Transverse colon (tissue), 4 donors: ENCODE measurements at regions not wholly inside any gene's neighbourhood (a gene's known extent, or its start where the extent isn't known, plus 50 kb on each side); places are given as distances from the start of the nearest gene placed in this dataset.

Experiments used
- DNase-seq: peaks from one replicate; pipeline ENCODE4 v3.0.0-alpha.2; 2019
- H3K27ac ChIP-seq, 4 donors: fragments of 200-600 bp; sonication (generic); 2 replicates each; pipeline ENCODE4 v1.5.1; 2016 to 2018; ENCODE audit warnings: inconsistent platforms in 4 of 4
- H3K27me3 ChIP-seq: fragments of 200-600 bp; sonication (generic); 2 replicates; pipeline ENCODE4 v1.5.1; 2017; ENCODE audit warnings: inconsistent platforms
- H3K36me3 ChIP-seq, 4 donors: fragments of 200-600 bp; sonication (generic); 2 replicates each; pipeline ENCODE4 v1.5.1; 2017 to 2019; ENCODE audit warnings: inconsistent platforms in 4 of 4
- H3K4me1 ChIP-seq, 4 donors: fragments of 200-600 bp; sonication (generic); 2 replicates each; pipeline ENCODE4 v1.5.1; 2017 to 2020; ENCODE audit warnings: inconsistent platforms in 4 of 4
- H3K4me3 ChIP-seq, 4 donors: fragments of 200-600 bp; sonication (generic); 1 replicate in 1 of 4; 2 replicates in 3 of 4; pipeline versions ENCODE4 v1.5.1 to v1.6.1; 2017 to 2019; ENCODE audit warnings: inconsistent platforms in 4 of 4
- H3K9me3 ChIP-seq, 2 donors: fragments of 200-600 bp; sonication (generic); 2 replicates each; pipeline ENCODE4 v1.5.1; 2017 to 2019; ENCODE audit warnings: inconsistent platforms in 2 of 2
- CTCF ChIP-seq, 5 experiments: fragments of 200-600 bp in 3 of 5; fragments of 450-650 bp in 2 of 5; sonication (generic) in 3 of 5; IDR thresholded peaks; 1 replicate in 2 of 5; 2 replicates in 3 of 5; pipeline ENCODE4 v1.5.1; 2016 to 2017; ENCODE audit warnings: antibody characterized with exemption in 5 of 5, inconsistent platforms in 3 of 5, mild to moderate bottlenecking in 2 of 5, moderate library complexity in 1 of 5
- EP300 ChIP-seq: sonication (generic); formaldehyde crosslinking; IDR thresholded peaks from one replicate; pipeline ENCODE4 v1.6.1; 2017; ENCODE audit warnings: antibody characterized with exemption, low read depth
- POLR2A ChIP-seq: fragments of 450-650 bp; IDR thresholded peaks from one replicate; pipeline ENCODE4 v1.6.1; 2016; ENCODE audit warnings: antibody characterized with exemption, mild to moderate bottlenecking, moderate library complexity
- POLR2AphosphoS5 ChIP-seq, 3 donors: sonication (generic); formaldehyde crosslinking; IDR thresholded peaks; one replicate each; pipeline ENCODE4 v1.6.1; 2016; ENCODE audit warnings: antibody characterized with exemption in 3 of 3
- WGBS, 2 donors: methylation state at CpG; one replicate each; pipeline ENCODE4 v1.1.5; 2018; ENCODE audit warnings: low coverage in 1 of 2; 5-methylcytosine and 5-hydroxymethylcytosine counted together
- in situ Hi-C, 4 donors: fragments of 200-750 bp; cut with MboI; loops; one replicate each; pipeline versions ENCODE4 v1.15.0 to v1.15.1; 2017; ENCODE audit warnings: low sequenced_read_pairs in 3 of 4, low pct_ligation_motif_present in 1 of 4, low pct_unique_long_range_greater_than_20kb in 1 of 4
- intact Hi-C: fragments of 100-400 bp; cut with DNase I; formaldehyde crosslinking; loops from one replicate; pipeline ENCODE4 v1.15.1; 2023; ENCODE audit warnings: low total_unique reads

- 76 to 80% methylated on average over 3 of the region's 3 CpGs for WGBS, 2 donors
- Histone ChIP-seq H3K9me3 (no peaks in the 10 kb centered on the region), H3K36me3 (no peaks in the 10 kb centered on the region), H3K4me3 (no peak overlapping the region), H3K27me3 (no peaks in the 10 kb centered on the region), H3K4me1 (no peaks in the 10 kb centered on the region), H3K27ac (no peak overlapping the region)
- no peak for DNase-seq
- intact Hi-C loops (no loop called here), in situ Hi-C loops (no loop called here)
- TF ChIP-seq EP300 (no peak), POLR2AphosphoS5 (IDR thresholded peaks at IDR 0.05) (no peak), CTCF (IDR thresholded peaks at IDR 0.05) (no peak), POLR2A (no peak)
Observed at GRCh38 chr4:124321364-124321763, 391.2 kb downstream of the ANKRD50 start.

GRCh38 chr4:124322234-124323065 lies 390.1 kb downstream of the ANKRD50 start:
- Histone ChIP-seq H3K27me3 (no peaks in the 10 kb centered on the region), H3K27ac (no peak overlapping the region), H3K9me3 (no peaks in the 10 kb centered on the region), H3K36me3 (no peaks in the 10 kb centered on the region), H3K4me1 (no peaks in the 10 kb centered on the region), H3K4me3 (no peak overlapping the region)
- in situ Hi-C loops, result no loop called here
- WGBS, 2 donors, result 34 to 42% methylated on average over 8 of the region's 8 CpGs
- no peak for DNase-seq
- no peak for TF ChIP-seq EP300
- TF ChIP-seq CTCF (IDR thresholded peaks at IDR 0.05), result peak; percentile 51 to 66 (median 59)
- intact Hi-C loops, result no loop called here

GRCh38 chr4:124325690-124326089 lies 386.8 kb downstream of the ANKRD50 start:
- no peaks in the 10 kb centered on the region for H3K27me3 ChIP-seq
- no peaks in the 10 kb centered on the region for H3K9me3 ChIP-seq
- H3K4me3 ChIP-seq, result no peak overlapping the region
- intact Hi-C loops (no loop called here), in situ Hi-C loops (loop anchor here in 2 of 4 donors (25.0 kb wide), 3 partner anchors 387 to 962 kb away; partner anchors contain the start of gene ANKRD50 (in 1 of the 2))
- H3K36me3 ChIP-seq, result no peaks in the 10 kb centered on the region
- H3K27ac ChIP-seq, result no peak overlapping the region
- peaks cover 0 to 7% (median 2%) of the 10 kb centered on the region in 4 donors for H3K4me1 ChIP-seq
- no peak for DNase-seq
- no peak for TF ChIP-seq CTCF (IDR thresholded peaks at IDR 0.05)
- TF ChIP-seq POLR2A, result no peak
- TF ChIP-seq POLR2AphosphoS5 (IDR thresholded peaks at IDR 0.05), result no peak

- H3K4me3 ChIP-seq, result no peak overlapping the region
- DNase-seq, result no peak
- TF ChIP-seq CTCF (IDR thresholded peaks at IDR 0.05), result no peak
- no peak for TF ChIP-seq POLR2A
- no peak for TF ChIP-seq POLR2AphosphoS5 (IDR thresholded peaks at IDR 0.05)
- TF ChIP-seq EP300, result no peak
- intact Hi-C loops, result no loop called here
- H3K27me3 ChIP-seq, result no peaks in the 10 kb centered on the region
- no peaks in the 10 kb centered on the region for H3K9me3 ChIP-seq
- in situ Hi-C loops, result loop anchor here in 2 of 4 donors (25.0 kb wide), 3 partner anchors 383 to 958 kb away; partner anchors contain the start of gene ANKRD50 (in 1 of the 2)
- peaks cover 0 to 7% (median 2%) of the 10 kb centered on the region in 4 donors for H3K4me1 ChIP-seq
- H3K36me3 ChIP-seq, result no peaks in the 10 kb centered on the region
- no peak overlapping the region for H3K27ac ChIP-seq
Observed at GRCh38 chr4:124329134-124329533, 383.4 kb downstream of the ANKRD50 start.
